SK-N-MC (cell line): ENCODE measurements at regions not wholly inside any gene's neighbourhood (a gene's known extent, or its start where the extent isn't known, plus 50 kb on each side); places are given as distances from the start of the nearest gene placed in this dataset.
"Not testable (repeated sequence)": the region's sequence is repeated elsewhere in the genome, so short reads cannot be mapped to it uniquely, and the experiment has no call there.

Experiments used
- DNase-seq: peaks from one replicate; pipeline ENCODE4 v3.0.0-alpha.2; 2011; ENCODE audit warnings: low read depth, low spot score
- H3K27ac ChIP-seq: fragments of 200-600 bp; sonication (generic); 2 replicates; pipeline ENCODE4 v1.5.1; 2016; ENCODE audit warnings: mixed run types
- H3K36me3 ChIP-seq: fragments of 200-600 bp; sonication (generic); 2 replicates; pipeline ENCODE4 v1.6.1; 2017; ENCODE audit warnings: antibody characterized with exemption, low read length, mixed read lengths; ENCODE audit not compliant: insufficient read depth
- H3K4me3 ChIP-seq: fragments of 200-600 bp; sonication (generic); 2 replicates; pipeline ENCODE4 v1.5.1; 2016
- H3K9ac ChIP-seq: fragments of 200-600 bp; sonication (generic); 2 replicates; pipeline ENCODE4 v1.8.0; 2017; ENCODE audit warnings: mixed run types, mixed read lengths; ENCODE audit not compliant: insufficient read length
- H3K9me3 ChIP-seq: fragments of 200-600 bp; sonication (generic); 2 replicates; pipeline ENCODE4 v1.6.1; 2017; ENCODE audit warnings: low read depth, mild to moderate bottlenecking, antibody characterized with exemption, low read length, moderate library complexity, mixed read lengths
- EZH2 ChIP-seq: fragments of 200-600 bp; sonication (generic); IDR thresholded peaks from one replicate; pipeline ENCODE4 v1.6.1; 2017; ENCODE audit warnings: antibody characterized with exemption
- FOXP2 ChIP-seq: optimal IDR thresholded peaks from 2 replicates; pipeline ENCODE3; 2011; ENCODE audit warnings: mild to moderate bottlenecking, moderate library complexity; ENCODE audit not compliant: insufficient read depth; ENCODE audit errors: extremely low read length, control extremely low read depth
- POLR2AphosphoS5 ChIP-seq: IDR thresholded peaks from 2 replicates; pipeline ENCODE4 v1.6.1; 2012; ENCODE audit warnings: mild to moderate bottlenecking, low read depth, low read length, borderline replicate concordance

GRCh38 chr15:77944002-77944867, 133.3 kb downstream of the TBC1D2B start:
- peak; percentile 50 for TF ChIP-seq POLR2AphosphoS5
- no peak for TF ChIP-seq EZH2
- TF ChIP-seq FOXP2 = no peak
- Histone ChIP-seq H3K4me3 (peak overlapping the region; percentile 49), H3K27ac (peak overlapping the region; percentile 67), H3K36me3 (no peaks in the 10 kb centered on the region), H3K9me3 (no peaks in the 10 kb centered on the region), H3K9ac (no peak overlapping the region)
- DNase-seq = no peak

- H3K9ac ChIP-seq = no peak overlapping the region
- TF ChIP-seq FOXP2 = no peak
- no peak for TF ChIP-seq POLR2AphosphoS5
- TF ChIP-seq EZH2 = no peak
- no peaks in the 10 kb centered on the region for H3K36me3 ChIP-seq
- no peak overlapping the region for H3K4me3 ChIP-seq
- no peak for DNase-seq
- H3K9me3 ChIP-seq = no peaks in the 10 kb centered on the region
- no peak overlapping the region for H3K27ac ChIP-seq
Observed at GRCh38 chr15:77942611-77943211, 134.8 kb downstream of the TBC1D2B start.

GRCh38 chr15:77941090-77941827, 136.3 kb downstream of the TBC1D2B start:
- DNase-seq, H3K4me3 ChIP-seq: not testable (repeated sequence)

GRCh38 chr15:77940381-77940947, 137.0 kb downstream of the TBC1D2B start:
- Histone ChIP-seq H3K4me3 (no peak overlapping the region), H3K9ac (no peak overlapping the region), H3K27ac (no peak overlapping the region), H3K36me3 (no peaks in the 10 kb centered on the region), H3K9me3 (no peaks in the 10 kb centered on the region)
- TF ChIP-seq FOXP2 = no peak
- TF ChIP-seq POLR2AphosphoS5 = no peak
- TF ChIP-seq EZH2 = no peak
- no peak for DNase-seq

More at GRCh38 chr15:77941090-77941827, 136.3 kb downstream of the TBC1D2B start:
- not testable (repeated sequence) for H3K9me3 ChIP-seq, H3K27ac ChIP-seq, H3K9ac ChIP-seq, H3K36me3 ChIP-seq

- Histone ChIP-seq H3K9ac (no peak overlapping the region), H3K27ac (no peak overlapping the region), H3K4me3 (no peak overlapping the region), H3K9me3 (no peaks in the 10 kb centered on the region), H3K36me3 (no peaks in the 10 kb centered on the region)
- DNase-seq = no peak
- TF ChIP-seq EZH2 (no peak), POLR2AphosphoS5 (no peak), FOXP2 (no peak)
Observed at GRCh38 chr15:77939851-77940250, 137.7 kb downstream of the TBC1D2B start.

GRCh38 chr15:77939026-77939425, 138.5 kb downstream of the TBC1D2B start:
- DNase-seq, H3K4me3 ChIP-seq, H3K9me3 ChIP-seq, H3K27ac ChIP-seq, H3K36me3 ChIP-seq, H3K9ac ChIP-seq: not testable (repeated sequence)

GRCh38 chr15:77938546-77938945, 139.0 kb downstream of the TBC1D2B start:
- not testable (repeated sequence) for H3K4me3 ChIP-seq, H3K27ac ChIP-seq, H3K9me3 ChIP-seq, DNase-seq, H3K9ac ChIP-seq, H3K36me3 ChIP-seq

GRCh38 chr15:77936567-77936966, 140.9 kb downstream of the TBC1D2B start:
- H3K9me3 ChIP-seq, H3K36me3 ChIP-seq, H3K9ac ChIP-seq, DNase-seq, H3K4me3 ChIP-seq, H3K27ac ChIP-seq: not testable (repeated sequence)

GRCh38 chr15:77934516-77934915, 143.0 kb downstream of the TBC1D2B start:
- H3K9ac ChIP-seq, H3K36me3 ChIP-seq, DNase-seq, H3K4me3 ChIP-seq, H3K27ac ChIP-seq, H3K9me3 ChIP-seq: not testable (repeated sequence)

GRCh38 chr15:77930907-77931306, 146.6 kb downstream of the TBC1D2B start:
- not testable (repeated sequence) for H3K36me3 ChIP-seq, H3K9me3 ChIP-seq, H3K27ac ChIP-seq, H3K9ac ChIP-seq, DNase-seq, H3K4me3 ChIP-seq

- Histone ChIP-seq H3K4me3 (peak overlapping the region; percentile 30; the same call in 1 of the 2 replicates), H3K27ac (peak overlapping the region; percentile 71; the same call in 1 of the 2 replicates)
- H3K9me3 ChIP-seq, H3K9ac ChIP-seq, H3K36me3 ChIP-seq, DNase-seq: not testable (repeated sequence)
Observed at GRCh38 chr15:77930490-77930889, 147.0 kb downstream of the TBC1D2B start.

GRCh38 chr15:77926789-77927188, 150.7 kb downstream of the TBC1D2B start:
- H3K4me3 ChIP-seq, DNase-seq, H3K9ac ChIP-seq, H3K27ac ChIP-seq, H3K36me3 ChIP-seq, H3K9me3 ChIP-seq: not testable (repeated sequence)
